Ovary (tissue), 7 donors: ENCODE measurements at regions not wholly inside any gene's neighbourhood (a gene's known extent, or its start where the extent isn't known, plus 50 kb on each side); places are given as distances from the start of the nearest gene placed in this dataset.

Experiments used
- DNase-seq, 5 donors: peaks; one replicate each; pipeline ENCODE4 v3.0.0-alpha.2; 2019 to 2020
- H3K27ac ChIP-seq, 2 donors: fragments of 200-600 bp; one replicate each; pipeline versions ENCODE4 v1.5.1 to v1.8.0; 2019 to 2022
- H3K27me3 ChIP-seq: fragments of 200-600 bp; one replicate; pipeline ENCODE4 v1.8.0; 2022
- H3K36me3 ChIP-seq: fragments of 200-600 bp; sonication (generic); one replicate; pipeline ENCODE4 v1.5.1; 2019
- H3K4me1 ChIP-seq: one replicate; pipeline ENCODE4 v1.8.1; 2013; ENCODE audit warnings: mild to moderate bottlenecking, moderate library complexity; ENCODE audit not compliant: insufficient read depth
- H3K4me3 ChIP-seq: fragments of 200-600 bp; sonication (generic); one replicate; pipeline ENCODE4 v1.5.1; 2017
- H3K9me3 ChIP-seq, 2 donors: fragments of 200-600 bp in 1 of 2; sonication (generic) in 1 of 2; one replicate each; pipeline versions ENCODE4 v1.5.1 to v1.8.1; 2013 to 2019; ENCODE audit warnings: mild to moderate bottlenecking in 1 of 2, moderate library complexity in 1 of 2
- CTCF ChIP-seq, 3 donors: fragments of 450-650 bp in 2 of 3; fragments of 200-600 bp in 1 of 3; IDR thresholded peaks; one replicate each; pipeline versions ENCODE4 v1.5.1 to v1.8.0; 2016 to 2022; ENCODE audit warnings: antibody characterized with exemption in 3 of 3, mild to moderate bottlenecking in 1 of 3
- EP300 ChIP-seq: sonication (generic); formaldehyde crosslinking; IDR thresholded peaks from one replicate; pipeline ENCODE4 v1.6.1; 2017; ENCODE audit warnings: antibody characterized with exemption
- POLR2A ChIP-seq: fragments of 450-650 bp; IDR thresholded peaks from one replicate; pipeline ENCODE4 v1.6.1; 2017; ENCODE audit warnings: antibody characterized with exemption, mild to moderate bottlenecking, moderate library complexity
- WGBS, 3 donors: extraction: QIAGEN DNeasy Blood & Tissue Kit in 1 of 3; methylation state at CpG; one replicate each; pipeline versions ENCODE4 v1.1.5 to v1.1.7; 2013 to 2017; 5-methylcytosine and 5-hydroxymethylcytosine counted together
- intact Hi-C, 4 donors: fragments of 100-400 bp; cut with DNase I; formaldehyde crosslinking; loops; one replicate each; pipeline versions ENCODE4 v1.11.0 to v1.15.1; 2022 to 2023
- donor health status: DM: no; HTN: no; CAD: no; lungs with moderate emphysema.
- donor health status: DM: no; HTN: no; CAD: no.
- donor health status: Bipolar disorder and iron deficiency.
- donor health status: DM: no; HTN: no; CAD: no.
- donor health status: DM: yes; HTN: yes; CAD: no.

- intact Hi-C loops = no loop called here
- no peak for TF ChIP-seq EP300
- no peak for TF ChIP-seq POLR2A
- TF ChIP-seq CTCF (IDR thresholded peaks at IDR 0.05) = no peak
- DNase-seq = no peak
- 78 to 80% (median 79%) methylated on average over 5 of the region's 5 CpGs for WGBS, 3 donors
- H3K9me3 ChIP-seq = no peaks in the 10 kb centered on the region
- H3K27ac ChIP-seq = no peak overlapping the region
- no peak overlapping the region for H3K4me3 ChIP-seq
- H3K36me3 ChIP-seq = no peaks in the 10 kb centered on the region
- H3K27me3 ChIP-seq = no peaks in the 10 kb centered on the region
- no peaks in the 10 kb centered on the region for H3K4me1 ChIP-seq
Observed at GRCh38 chr2:66717218-66717905, 282.4 kb downstream of the MEIS1 start.

GRCh38 chr2:66717973-66718372 lies 283.0 kb downstream of the MEIS1 start:
- TF ChIP-seq EP300 (no peak), CTCF (IDR thresholded peaks at IDR 0.05) (no peak), POLR2A (no peak)
- no peaks in the 10 kb centered on the region for H3K36me3 ChIP-seq
- no peak overlapping the region for H3K27ac ChIP-seq
- intact Hi-C loops = no loop called here
- DNase-seq = no peak
- 81 to 86% (median 85%) methylated on average over 4 of the region's 4 CpGs for WGBS, 3 donors
- H3K4me3 ChIP-seq = no peak overlapping the region
- H3K9me3 ChIP-seq = no peaks in the 10 kb centered on the region
- H3K4me1 ChIP-seq = no peaks in the 10 kb centered on the region
- H3K27me3 ChIP-seq = no peaks in the 10 kb centered on the region

- peaks cover 2% of the 10 kb centered on the region for H3K4me1 ChIP-seq
- DNase-seq = no peak
- no peak overlapping the region for H3K4me3 ChIP-seq
- no peak overlapping the region for H3K27ac ChIP-seq
- no peaks in the 10 kb centered on the region for H3K36me3 ChIP-seq
- intact Hi-C loops = no loop called here
- no peak for TF ChIP-seq POLR2A
- no peak for TF ChIP-seq CTCF (IDR thresholded peaks at IDR 0.05)
- no peak for TF ChIP-seq EP300
- no peaks in the 10 kb centered on the region for H3K27me3 ChIP-seq
- 90 to 100% (median 94%) methylated on average over 1 of the region's 1 CpG for WGBS, 3 donors
- no peaks in the 10 kb centered on the region for H3K9me3 ChIP-seq
Observed at GRCh38 chr2:66721776-66722175, 286.9 kb downstream of the MEIS1 start.

- 32 to 53% (median 39%) methylated on average over 6 of the region's 6 CpGs for WGBS, 3 donors
- H3K36me3 ChIP-seq = no peaks in the 10 kb centered on the region
- H3K27ac ChIP-seq = no peak overlapping the region
- no peak overlapping the region for H3K4me3 ChIP-seq
- H3K4me1 ChIP-seq = peaks cover 2% of the 10 kb centered on the region
- TF ChIP-seq EP300 = no peak
- TF ChIP-seq CTCF (IDR thresholded peaks at IDR 0.05) = no peak
- no peak for TF ChIP-seq POLR2A
- DNase-seq = no peak
- H3K27me3 ChIP-seq = no peaks in the 10 kb centered on the region
- H3K9me3 ChIP-seq = no peaks in the 10 kb centered on the region
- intact Hi-C loops = no loop called here
Observed at GRCh38 chr2:66724241-66724640, 289.3 kb downstream of the MEIS1 start.
